K562 (cell line): ENCODE measurements at regions not wholly inside any gene's neighbourhood (a gene's known extent, or its start where the extent isn't known, plus 50 kb on each side); places are given as distances from the start of the nearest gene placed in this dataset.

Source experiments
- ATAC-seq: fragments of 200-7000 bp; cut with Tn5 transposase; 3 replicates; pipeline ENCODE4 v1.9.1; 2020; ENCODE audit warnings: moderate library complexity
- BruUV-seq: library from RNA; stranded (reverse); fragments of 400-500 nt; replicated peaks from 2 replicates; lab custom pipeline; 2021; lab: Mats Ljungman, UMichigan
- CTCF ChIA-PET: fragments of 300-600 bp; formaldehyde crosslinking; extraction: SDS; loops from one replicate; lab custom pipeline; 2021; ENCODE audit warnings: low intra/inter-chr PET ratio; lab: Yijun Ruan, JAX
- POLR2A ChIA-PET: fragments of 300-600, 350-650 bp; sonication (Branson Sonifier 250); formaldehyde crosslinking; extraction: SDS; loops from one replicate; lab custom pipeline; 2021; ENCODE audit warnings: antibody characterized with exemption, inconsistent platforms; lab: Yijun Ruan, JAX
- DNase-seq, 4 experiments: peaks; one replicate each; pipeline versions ENCODE4 v3.0.0 to v3.0.0-alpha.2; 2011 to 2018; ENCODE audit warnings: low spot score in 3 of 4, mixed read lengths in 3 of 4; ENCODE audit errors: extremely low read depth in 1 of 4
- FAIRE-seq: peaks from 2 replicates; lab custom pipeline; 2011; peaks lifted over from hg19 to GRCh38; lab: Jason Lieb, UNC
- H2AFZ ChIP-seq: 2 replicates; pipeline ENCODE4 v1.6.0; 2011; ENCODE audit warnings: low read depth, low read length, control low read depth, inconsistent platforms
- H3K27ac ChIP-seq: fragments of 200-600 bp; 3 replicates; pipeline ENCODE4 v1.8.0; 2011; ENCODE audit warnings: low read depth, mild to moderate bottlenecking, control low read depth, inconsistent platforms, low read length, moderate library complexity, mixed read lengths; ENCODE audit errors: extremely low read depth
- H3K27me3 ChIP-seq, 2 experiments: fragments of 300-600 bp in 1 of 2; 2 replicates in 1 of 2; 3 replicates in 1 of 2; pipeline versions ENCODE4 v1.6.0 to v1.8.0; 2011; ENCODE audit warnings: inconsistent platforms in 2 of 2, low read length in 2 of 2, mild to moderate bottlenecking in 1 of 2, mixed read lengths in 1 of 2, moderate library complexity in 1 of 2; ENCODE audit not compliant: control insufficient read depth in 2 of 2, insufficient read depth in 2 of 2
- H3K36me3 ChIP-seq: fragments of 300-600 bp; 3 replicates; pipeline ENCODE4 v1.8.0; 2011; ENCODE audit warnings: mild to moderate bottlenecking, low read length, inconsistent platforms; ENCODE audit not compliant: control insufficient read depth, insufficient read depth
- H3K4me1 ChIP-seq, 2 experiments: fragments of 200-600 bp in 1 of 2; replicated peaks in 1 of 2; 2 replicates in 1 of 2; 3 replicates in 1 of 2; pipeline versions ENCODE4 v1.5.1 to v1.8.0; 2011; ENCODE audit warnings: inconsistent platforms in 2 of 2, low read length in 2 of 2, mild to moderate bottlenecking in 1 of 2, mixed read lengths in 1 of 2, moderate library complexity in 1 of 2; ENCODE audit not compliant: control insufficient read depth in 2 of 2, insufficient read depth in 2 of 2
- H3K4me2 ChIP-seq: 2 replicates; pipeline ENCODE4 v1.6.1; 2011; ENCODE audit warnings: low read length, control low read depth, inconsistent platforms, mixed read lengths; ENCODE audit not compliant: insufficient read depth
- H3K4me3 ChIP-seq: fragments of 200-600 bp; sonication (generic), shearing (Covaris generic); 2 replicates; pipeline ENCODE4 v1.5.1; 2016; ENCODE audit warnings: control low read depth, inconsistent platforms
- H3K79me2 ChIP-seq: fragments of 200-600 bp; 3 replicates; pipeline ENCODE4 v1.8.0; 2011; ENCODE audit warnings: low read length, inconsistent platforms; ENCODE audit not compliant: control insufficient read depth, insufficient read depth
- H3K9ac ChIP-seq, 2 experiments: 2 replicates each; pipeline versions ENCODE4 v1.6.0 to v1.6.1; 2011; ENCODE audit warnings: low read depth in 2 of 2, low read length in 2 of 2, control low read depth in 1 of 2, inconsistent platforms in 1 of 2, mild to moderate bottlenecking in 1 of 2, mixed read lengths in 1 of 2; ENCODE audit not compliant: insufficient read depth in 1 of 2
- H3K9me1 ChIP-seq: one replicate; pipeline ENCODE4 v1.6.0; 2011; ENCODE audit warnings: inconsistent platforms, mild to moderate bottlenecking, low read length, moderate library complexity; ENCODE audit not compliant: control insufficient read depth, insufficient read depth
- H3K9me3 ChIP-seq: replicated peaks from 2 replicates; pipeline ENCODE4 v1.5.1; 2011; ENCODE audit warnings: low read depth, low read length, inconsistent platforms; ENCODE audit not compliant: control insufficient read depth, insufficient read depth
- H4K20me1 ChIP-seq: replicated peaks from 2 replicates; pipeline ENCODE4 v1.6.1; 2011; ENCODE audit warnings: low read length, inconsistent platforms, mixed read lengths; ENCODE audit not compliant: control insufficient read depth, insufficient read depth
- CEBPB ChIP-seq: fragments of 450-650 bp; IDR thresholded peaks from 2 replicates; pipeline ENCODE4 v1.6.1; 2016; ENCODE audit warnings: missing genetic modification characterization, missing compliant biosample characterization
- COPS2 ChIP-seq: fragments of 450-650 bp; conservative IDR thresholded peaks from 2 replicates; pipeline ENCODE4 v1.6.1; 2016; ENCODE audit warnings: mild to moderate bottlenecking, moderate library complexity
- E2F6 ChIP-seq, 2 experiments: IDR thresholded peaks; 2 replicates each; pipeline ENCODE4 v1.6.1; 2011; ENCODE audit warnings: borderline replicate concordance in 1 of 2, control low read depth in 1 of 2, low read depth in 1 of 2, low read length in 1 of 2, mild to moderate bottlenecking in 1 of 2, mixed read lengths in 1 of 2, moderate library complexity in 1 of 2; ENCODE audit not compliant: insufficient read depth in 1 of 2, insufficient read length in 1 of 2, poor library complexity in 1 of 2, severe bottlenecking in 1 of 2; ENCODE audit errors: extremely low read depth in 1 of 2
- EWSR1 ChIP-seq: fragments of 450-650 bp; IDR thresholded peaks from 2 replicates; pipeline ENCODE4 v1.6.1; 2018; ENCODE audit warnings: borderline replicate concordance, mild to moderate bottlenecking, low read depth, moderate library complexity; ENCODE audit not compliant: partially characterized antibody
- HDAC2 ChIP-seq: fragments of 450-650 bp; IDR thresholded peaks from 2 replicates; pipeline ENCODE4 v1.6.1; 2016; ENCODE audit warnings: mild to moderate bottlenecking
- HSF4 ChIP-seq: fragments of 250-450 bp; sonication (Bioruptor Pico); IDR thresholded peaks from 2 replicates; pipeline ENCODE4 v2.1.2; 2022; ENCODE audit warnings: mild to moderate bottlenecking, moderate library complexity, borderline replicate concordance
- MAFF ChIP-seq: IDR thresholded peaks from 2 replicates; pipeline ENCODE4 v1.6.1; 2012; ENCODE audit warnings: low read length, improper control_type of control experiment
- MAFK ChIP-seq: IDR thresholded peaks from 2 replicates; pipeline ENCODE4 v1.6.1; 2011; ENCODE audit warnings: low read length, improper control_type of control experiment
- MEF2D ChIP-seq: conservative IDR thresholded peaks from 2 replicates; pipeline ENCODE4 v1.6.1; 2016; ENCODE audit warnings: low read depth, missing genetic modification characterization, missing compliant biosample characterization
- SMARCB1 ChIP-seq: IDR thresholded peaks from 2 replicates; pipeline ENCODE4 v1.6.1; 2011; ENCODE audit warnings: improper control_type of control experiment, low read depth; ENCODE audit not compliant: insufficient read length
- TCF7L2 ChIP-seq: fragments of 150-350 bp; IDR thresholded peaks from 2 replicates; pipeline ENCODE4 v1.6.1; 2016; ENCODE audit warnings: low read depth, mild to moderate bottlenecking, low read length, moderate library complexity
- THAP7 ChIP-seq: fragments of 250-450 bp; sonication (Bioruptor Pico); IDR thresholded peaks from 2 replicates; pipeline ENCODE4 v1.5.0; 2021
- ZNF224 ChIP-seq: sonication (generic); formaldehyde crosslinking; IDR thresholded peaks from 2 replicates; pipeline ENCODE4 v1.8.0; 2022; ENCODE audit warnings: mild to moderate bottlenecking, missing genetic modification reagents
- ZNF316 ChIP-seq: fragments of 450-650 bp; IDR thresholded peaks from 2 replicates; pipeline ENCODE4 v1.6.1; 2016
- ZNF507 ChIP-seq: conservative IDR thresholded peaks from 2 replicates; pipeline ENCODE4 v1.6.1; 2017; ENCODE audit warnings: missing genetic modification characterization, missing compliant biosample characterization
- ZNF76 ChIP-seq: fragments of 250-450 bp; sonication (Bioruptor Pico); IDR thresholded peaks from 2 replicates; pipeline ENCODE4 v1.4.0; 2020; ENCODE audit warnings: mild to moderate bottlenecking, moderate library complexity, borderline replicate concordance
- ZNF764 ChIP-seq: fragments of 250-450 bp; sonication (Bioruptor Pico); IDR thresholded peaks from 2 replicates; pipeline ENCODE4 v1.4.0; 2020; ENCODE audit warnings: low read depth, mild to moderate bottlenecking, moderate library complexity
- in situ Hi-C: fragments of 300-500 bp; cut with MboI; formaldehyde crosslinking; loops from 4 replicates; pipeline ENCODE4 v1.15.0; 2018; ENCODE audit warnings: inconsistent platforms, mixed read lengths
- intact Hi-C: fragments of 100-400 bp; cut with micrococcal nuclease; formaldehyde crosslinking; loops from 2 replicates; pipeline ENCODE4 v1.14.2; 2022

GRCh38 chr4:33465565-33465964 lies 2745.4 kb downstream of the PCDH7 start:
- in situ Hi-C loops (no loop called here), intact Hi-C loops (no loop called here)
- no peak overlapping the region for H3K27ac ChIP-seq
- ATAC-seq (no peak), FAIRE-seq (no peak), DNase-seq (no peak)
- H3K9me1 ChIP-seq: no peaks in the 10 kb centered on the region
- no peak overlapping the region for H3K4me3 ChIP-seq
- H3K4me1 ChIP-seq: no peaks in the 10 kb centered on the region
- no peaks in the 10 kb centered on the region for H3K9me3 ChIP-seq
- H2AFZ ChIP-seq: no peak overlapping the region
- TF ChIP-seq EWSR1: no peak
- TF ChIP-seq MAFF: peak; percentile 61
- no peak for TF ChIP-seq MEF2D
- peak; percentile 53; the same call in 1 of the 2 replicates for TF ChIP-seq MAFK
- no peak for TF ChIP-seq E2F6 (IDR thresholded peaks at IDR 0.05; ENCODE audit: borderline replicate concordance in 1 of 2, extremely low read depth in 1 of 2, insufficient read depth in 1 of 2, insufficient read length in 1 of 2, low read depth in 1 of 2, low read length in 1 of 2, poor library complexity in 1 of 2, severe bottlenecking in 1 of 2)
- TF ChIP-seq COPS2: no peak
- TF ChIP-seq ZNF76 (CRISPR knock-in tag): no peak
- no peak for TF ChIP-seq HSF4 (CRISPR knock-in tag)
- TF ChIP-seq CEBPB: no peak
- TF ChIP-seq ZNF316: peak; percentile 47; the same call in 1 of the 2 replicates
- no peak for TF ChIP-seq ZNF507
- TF ChIP-seq THAP7 (CRISPR knock-in tag): no peak
- no peak for TF ChIP-seq SMARCB1
- TF ChIP-seq ZNF224 (CRISPR knock-in tag): no peak
- no peak for TF ChIP-seq ZNF764 (CRISPR knock-in tag)
- TF ChIP-seq TCF7L2: no peak
- no peak for TF ChIP-seq HDAC2
- CTCF ChIA-PET: no interaction called here
- no peak overlapping the region for H3K4me2 ChIP-seq
- H4K20me1 ChIP-seq: no peaks in the 10 kb centered on the region
- H3K9ac ChIP-seq: no peak overlapping the region
- BruUV-seq: no TSS peak
- no peaks in the 10 kb centered on the region for H3K79me2 ChIP-seq
- POLR2A ChIA-PET: interaction anchor here (0.6 kb wide), 1 partner anchor 139 kb away, joined by 3 read pairs; no protein-coding TSS in a partner anchor
- H3K27me3 ChIP-seq: no peaks in the 10 kb centered on the region
- H3K36me3 ChIP-seq: no peaks in the 10 kb centered on the region
